GM21390 (cell line): ENCODE measurements at regions not wholly inside any gene's neighbourhood (a gene's known extent, or its start where the extent isn't known, plus 50 kb on each side); places are given as distances from the start of the nearest gene placed in this dataset.
"Not testable (repeated sequence)": the region's sequence is repeated elsewhere in the genome, so short reads cannot be mapped to it uniquely, and the experiment has no call there.

Experiments
- ATAC-seq: cut with Tn5 transposase; IDR thresholded peaks from one replicate; pipeline ENCODE4 v1.9.1; 2021; ENCODE audit not compliant: unreplicated experiment

- ATAC-seq = not testable (repeated sequence)
These were observed 126.5 kb downstream of the PCDH18 start for GRCh38 chr4:137405833-137406232.

DNA sequence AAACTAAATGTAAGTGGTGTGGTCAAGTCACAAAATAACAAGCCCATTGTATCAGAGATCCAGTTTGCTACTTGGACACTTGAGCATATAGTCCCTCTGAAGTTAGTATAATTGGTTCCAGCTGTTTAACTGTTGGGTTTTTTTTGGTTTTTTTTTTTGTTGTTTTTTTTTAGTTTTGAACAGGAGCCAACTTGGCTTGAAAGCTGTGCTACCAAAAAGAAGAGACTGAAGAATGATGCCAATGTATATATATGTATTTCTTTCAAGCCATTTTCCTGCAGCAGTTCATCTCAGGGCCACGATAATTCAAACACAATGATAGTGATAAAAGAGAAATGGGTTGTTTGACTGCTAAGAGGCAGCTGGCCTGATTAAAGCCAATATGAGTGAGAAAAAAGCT lies 138.3 kb downstream of the PCDH18 start:
- ATAC-seq = no peak

- ATAC-seq = no peak
These were observed 139.2 kb downstream of the PCDH18 start for GRCh38 chr4:137393044-137393443.

DNA sequence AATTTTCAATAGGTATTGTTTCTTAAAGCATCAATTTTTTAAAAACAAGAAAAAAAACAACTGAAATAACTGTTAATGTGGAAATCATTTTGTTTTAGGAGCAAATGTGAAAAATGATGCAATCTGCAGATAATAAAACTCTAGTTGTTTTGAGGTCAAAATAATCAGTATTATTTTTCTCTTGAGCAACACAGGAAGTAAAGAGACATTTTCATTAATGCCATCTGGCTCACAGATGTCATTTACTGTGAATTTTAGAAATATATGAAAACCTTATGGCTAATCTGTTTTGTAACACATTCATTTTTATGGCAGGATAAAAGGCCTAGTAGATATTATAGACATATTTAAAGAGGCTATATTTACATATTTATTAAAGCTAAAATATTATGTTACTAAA lies 141.6 kb downstream of the PCDH18 start:
- ATAC-seq = no peak

DNA sequence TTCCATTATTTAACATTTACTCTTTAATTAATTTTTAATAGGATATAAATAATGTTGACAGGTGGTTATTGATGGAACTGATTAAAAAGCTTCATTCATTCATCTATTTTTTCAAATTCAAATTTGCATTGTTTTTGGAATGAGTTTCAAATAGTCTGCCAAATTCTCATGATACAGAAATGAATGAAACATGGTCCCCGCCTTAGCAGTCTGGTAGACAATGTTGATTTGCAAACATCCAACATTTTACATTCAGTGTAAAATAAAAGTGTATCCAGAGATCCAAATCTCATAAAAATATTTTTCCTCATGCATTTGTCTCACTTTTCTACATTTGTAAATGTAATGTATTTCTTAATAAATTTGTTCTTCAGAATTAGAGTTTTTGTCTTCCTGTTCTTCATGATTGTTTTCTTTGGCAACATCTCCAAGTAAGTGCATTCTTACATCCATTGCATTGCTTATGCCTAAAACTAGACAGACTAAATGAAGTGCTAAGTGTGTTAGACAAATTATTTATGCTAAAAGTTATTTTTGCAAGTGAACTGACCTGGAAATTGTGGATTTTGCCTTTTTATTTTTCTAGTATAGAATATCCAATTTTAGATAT lies 142.3 kb downstream of the PCDH18 start:
- no peak for ATAC-seq

- no peak for ATAC-seq
These were observed 144.4 kb downstream of the PCDH18 start for GRCh38 chr4:137387924-137388323.

- ATAC-seq = no peak
These were observed 147.8 kb downstream of the PCDH18 start for GRCh38 chr4:137384476-137384875.

- no peak for ATAC-seq
These were observed 153.5 kb downstream of the PCDH18 start for GRCh38 chr4:137378821-137379220.

DNA sequence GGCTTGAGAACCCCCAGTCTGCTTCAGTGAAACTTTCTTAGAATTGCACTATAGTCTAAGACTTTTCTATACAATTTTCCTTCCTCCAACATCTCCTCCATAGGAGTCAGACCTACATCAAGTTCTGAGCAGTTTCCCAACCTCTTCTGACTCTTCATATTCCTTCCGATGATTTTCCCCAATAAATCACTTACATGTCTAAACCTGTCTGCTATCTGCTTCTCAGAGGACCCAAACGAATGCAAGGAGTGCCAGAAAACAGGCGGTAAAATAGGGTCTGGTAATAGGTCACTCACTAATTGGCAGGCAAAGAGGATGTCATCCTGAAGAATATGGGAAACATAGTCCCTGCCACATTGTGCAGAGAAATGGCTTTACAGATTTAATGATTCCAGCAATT lies 153.9 kb downstream of the PCDH18 start:
- no peak for ATAC-seq

- no peak for ATAC-seq
These were observed 156.0 kb downstream of the PCDH18 start for GRCh38 chr4:137376312-137376711.

- no peak for ATAC-seq
These were observed 157.0 kb downstream of the PCDH18 start for GRCh38 chr4:137375111-137375850.

- ATAC-seq = no peak
These were observed 161.6 kb downstream of the PCDH18 start for GRCh38 chr4:137370679-137371078.

DNA sequence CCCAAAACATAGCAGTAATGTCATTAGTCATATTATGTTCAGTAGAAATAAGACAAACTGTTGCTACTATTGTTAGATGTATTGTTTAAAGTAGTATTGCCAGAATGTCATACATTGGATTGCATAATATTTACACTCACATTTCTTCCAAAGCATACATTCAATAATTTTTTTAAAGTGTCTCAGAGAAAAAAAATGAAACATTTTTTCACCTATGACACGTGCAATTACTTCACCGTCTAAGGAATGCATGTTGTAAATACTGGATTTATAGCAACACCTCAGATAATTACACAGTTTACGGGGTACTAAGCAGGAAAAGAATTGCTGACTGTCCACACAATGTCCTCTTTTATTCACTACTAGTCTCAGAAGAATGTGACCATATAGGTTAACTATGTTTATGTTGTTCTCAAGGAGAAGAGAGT lies 162.1 kb downstream of the PCDH18 start:
- no peak for ATAC-seq

DNA sequence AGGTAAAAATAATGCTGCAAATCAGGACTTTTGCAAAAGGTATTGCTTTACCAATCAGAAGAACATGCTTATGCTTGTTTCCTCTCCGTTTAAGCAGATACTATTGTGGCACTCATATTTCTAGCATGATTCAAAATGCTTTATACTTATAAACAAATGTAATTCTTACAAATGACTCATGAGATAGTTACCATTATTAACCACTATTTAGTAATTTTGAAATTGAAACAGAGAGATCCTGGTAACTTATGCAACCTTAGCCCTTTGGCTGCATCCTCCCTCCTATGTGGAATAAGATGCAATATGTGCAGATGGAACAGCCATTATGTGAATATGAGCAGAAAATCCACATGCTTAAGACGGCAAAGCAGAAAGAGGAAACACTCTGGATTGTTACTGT lies 164.7 kb downstream of the PCDH18 start:
- no peak for ATAC-seq

DNA sequence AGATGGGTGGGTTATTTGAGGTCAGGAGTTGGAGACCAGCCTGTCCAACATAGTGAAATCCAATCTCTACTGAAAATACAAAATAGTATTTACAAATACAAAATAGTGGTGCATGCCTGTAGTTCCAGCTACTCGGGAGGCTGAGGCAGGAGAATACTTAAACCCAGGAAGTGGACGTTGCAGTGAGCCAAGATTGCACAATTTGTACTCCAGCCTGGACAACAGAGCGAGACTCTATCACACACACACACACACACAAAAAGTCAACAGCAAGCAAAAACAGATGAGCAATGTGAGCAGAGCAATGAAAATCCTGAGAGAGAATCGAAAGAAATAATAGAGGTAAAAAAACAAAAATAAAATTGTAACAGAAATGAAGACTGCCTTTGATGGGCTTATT lies 168.8 kb downstream of the PCDH18 start:
- no peak for ATAC-seq

DNA sequence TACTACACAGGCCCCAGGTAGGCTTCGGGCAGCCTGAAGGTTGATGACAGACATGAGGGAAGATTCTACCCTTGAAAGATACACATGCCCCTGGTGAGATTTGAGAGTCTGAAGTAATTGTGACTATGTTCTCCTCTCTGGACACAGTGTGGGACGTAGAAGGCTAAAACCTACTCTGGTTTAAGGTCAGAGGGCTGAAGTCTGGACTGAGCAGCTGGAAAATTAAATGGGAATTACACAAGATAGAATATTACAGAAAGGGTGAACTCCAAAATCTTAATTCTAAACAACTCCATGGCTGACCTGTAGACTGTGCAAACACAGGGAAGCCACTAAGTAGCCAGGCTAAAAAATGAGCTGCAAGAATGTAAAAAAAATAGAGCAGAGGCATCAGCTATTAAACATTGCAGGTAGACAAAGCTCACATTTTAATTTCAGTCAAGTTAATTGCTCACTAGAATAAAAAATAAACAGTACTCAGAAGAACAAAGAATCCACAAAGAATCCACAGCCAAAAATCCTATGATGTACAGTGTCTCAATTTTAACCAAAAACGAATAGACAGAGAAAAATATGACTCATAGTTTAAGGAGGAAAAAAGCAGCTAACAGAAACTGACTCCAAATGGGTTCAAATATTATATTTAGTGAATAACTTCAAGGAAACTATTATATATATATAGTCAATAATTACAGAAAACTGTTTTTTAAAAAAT lies 170.4 kb downstream of the PCDH18 start:
- no peak for ATAC-seq

DNA sequence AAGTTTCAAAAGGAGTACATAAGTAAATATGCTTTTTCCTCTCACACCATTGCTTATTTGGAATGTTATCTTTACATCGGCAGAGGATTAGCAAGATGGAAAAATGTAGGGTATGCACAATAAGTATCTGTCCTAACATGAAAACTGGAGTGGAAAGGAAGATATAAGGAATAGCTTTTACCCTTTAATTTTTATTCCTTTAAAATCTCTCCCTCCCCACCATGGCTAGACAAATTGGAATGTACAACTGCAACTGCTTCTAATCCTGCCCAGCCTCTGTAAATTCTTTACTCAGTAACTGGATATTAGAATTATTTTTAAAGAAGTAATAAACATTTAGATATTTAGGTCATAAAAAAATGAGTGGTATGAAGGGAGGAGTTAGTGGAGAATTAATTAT lies 171.5 kb downstream of the PCDH18 start:
- ATAC-seq = no peak

GRCh38 chr4:137359691-137360315 lies 172.5 kb downstream of the PCDH18 start:
- no peak for ATAC-seq

- ATAC-seq = not testable (repeated sequence)
These were observed 177.7 kb downstream of the PCDH18 start for GRCh38 chr4:137354562-137354961.

GRCh38 chr4:137347371-137347770 lies 184.9 kb downstream of the PCDH18 start:
- ATAC-seq = no peak

DNA sequence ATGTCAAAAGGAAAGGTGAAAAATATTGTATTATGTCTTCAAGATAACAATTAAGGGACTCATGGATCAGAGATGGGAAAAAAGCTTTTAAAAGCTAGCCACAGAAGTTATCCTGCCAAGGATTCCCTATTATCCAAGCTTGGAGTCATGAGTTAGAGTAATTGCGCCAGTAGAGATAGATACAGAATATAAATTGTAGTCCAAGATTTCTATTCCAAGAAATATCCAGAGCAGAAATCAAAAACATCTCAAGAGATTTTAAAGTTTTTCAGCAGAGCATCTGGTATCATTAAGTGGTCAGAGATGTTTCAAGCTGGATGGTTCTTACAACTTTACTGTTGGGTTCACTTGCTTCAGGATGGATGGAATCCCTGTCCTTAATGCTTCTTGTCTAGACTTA lies 186.7 kb downstream of the PCDH18 start:
- no peak for ATAC-seq

DNA sequence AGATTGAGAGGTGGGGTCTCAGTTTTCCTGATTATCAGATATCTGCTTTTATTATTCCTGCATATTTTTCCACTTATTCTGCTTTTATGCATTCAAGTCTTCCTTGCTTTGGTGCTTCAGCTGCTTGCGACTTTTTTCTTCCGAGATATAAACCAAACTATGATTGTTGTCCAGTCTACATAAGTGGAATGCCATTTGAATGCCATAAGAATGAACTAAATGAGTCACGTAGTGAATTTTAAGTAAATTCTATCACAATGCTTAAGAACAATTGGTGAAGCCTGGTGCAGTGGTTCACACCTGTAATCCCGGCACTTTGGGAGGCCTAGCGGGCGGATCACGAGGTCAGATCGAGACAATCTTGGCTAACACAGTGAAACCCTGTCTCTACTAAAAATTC lies 189.1 kb downstream of the PCDH18 start:
- ATAC-seq = no peak
